ENCODE measurements at regions not wholly inside any gene's neighbourhood (a gene's known extent, or its start where the extent isn't known, plus 50 kb on each side); places are given as distances from the start of the nearest gene placed in this dataset.

GRCh38 chr1:177600321-177600720 lies 369.5 kb downstream of the SEC16B start:
- TF ChIP-seq CTCF (IDR thresholded peaks at IDR 0.05) (no peak), POLR2A (IDR thresholded peaks at IDR 0.05) (no peak)
